ENCODE measurements at regions not wholly inside any gene's neighbourhood (a gene's known extent, or its start where the extent isn't known, plus 50 kb on each side); places are given as distances from the start of the nearest gene placed in this dataset.
A peak's percentile ranks its signal among the peaks of the same experiment; 100 is the strongest.

DNA sequence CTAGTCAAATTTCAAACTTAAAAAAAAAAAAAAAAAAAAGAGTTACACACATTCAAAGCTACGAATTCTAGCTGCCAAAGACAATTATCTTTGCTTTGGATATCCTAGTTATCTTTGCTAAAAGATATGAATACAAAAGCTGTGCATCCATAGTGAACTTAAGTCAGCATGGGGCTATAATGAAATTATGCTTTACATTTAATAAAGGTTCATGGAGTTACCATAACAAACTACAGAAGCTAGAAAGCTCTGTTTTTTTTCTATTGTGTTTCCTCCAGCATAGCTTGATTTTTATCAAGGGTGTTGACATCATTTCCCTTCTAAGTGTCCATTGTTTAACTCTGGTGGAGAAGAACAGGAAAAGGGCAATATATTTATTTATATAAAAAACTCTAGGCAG is 234.1 kb downstream of the ANKRD50 start:
- Mint-ChIP-seq H3K27ac (no peak overlapping the region), H3K27me3 (no peaks in the 10 kb centered on the region), H3K4me3 (no peak overlapping the region), H3K36me3 (no peaks in the 10 kb centered on the region), H3K9me3 (peaks cover 3% of the 10 kb centered on the region), H3K4me1 (no peaks in the 10 kb centered on the region)
- no peak for ATAC-seq

DNA sequence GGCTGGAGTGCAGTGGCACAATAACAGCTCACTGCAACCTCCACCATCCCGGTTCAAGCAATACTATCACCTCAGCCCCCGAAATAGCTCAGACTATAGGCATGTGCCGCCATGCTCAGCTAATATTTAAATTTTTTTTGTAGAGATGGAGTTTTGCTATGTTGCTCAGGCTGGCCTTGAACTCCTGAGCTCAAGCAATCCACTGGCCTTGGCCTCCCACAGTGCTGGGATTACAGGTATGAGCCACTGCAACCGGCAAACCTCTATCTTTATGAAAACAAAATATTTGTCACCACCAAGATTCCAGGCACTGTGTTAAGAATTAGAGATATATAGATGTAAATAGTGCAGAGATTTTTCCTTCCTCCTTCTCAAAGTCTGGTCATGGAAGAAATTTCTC is 232.5 kb downstream of the ANKRD50 start:
- Mint-ChIP-seq H3K36me3 (no peaks in the 10 kb centered on the region), H3K9me3 (peaks cover under 1% of the 10 kb centered on the region), H3K4me1 (no peaks in the 10 kb centered on the region), H3K4me3 (no peak overlapping the region), H3K27me3 (no peaks in the 10 kb centered on the region), H3K27ac (no peak overlapping the region)
- ATAC-seq = no peak

DNA sequence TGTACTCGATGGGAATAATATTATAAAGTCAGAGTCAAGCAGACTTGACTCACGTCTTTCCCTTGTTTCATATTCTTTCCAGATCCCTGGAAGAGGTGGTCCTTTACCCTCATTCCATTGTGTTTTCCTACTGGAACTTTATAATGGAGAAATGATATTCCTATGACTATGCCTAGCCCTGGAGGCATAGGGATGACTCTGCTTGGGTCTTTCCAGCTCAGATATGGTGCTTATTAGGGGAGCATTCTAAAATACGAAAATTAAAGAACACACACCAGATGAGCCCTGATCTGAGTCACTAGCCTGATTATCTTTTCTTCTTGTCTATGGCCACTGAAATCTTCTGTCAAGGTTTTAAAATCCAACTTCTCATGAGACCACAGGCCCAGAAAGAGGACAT is 231.4 kb downstream of the ANKRD50 start:
- no peaks in the 10 kb centered on the region for H3K4me1 Mint-ChIP-seq

DNA sequence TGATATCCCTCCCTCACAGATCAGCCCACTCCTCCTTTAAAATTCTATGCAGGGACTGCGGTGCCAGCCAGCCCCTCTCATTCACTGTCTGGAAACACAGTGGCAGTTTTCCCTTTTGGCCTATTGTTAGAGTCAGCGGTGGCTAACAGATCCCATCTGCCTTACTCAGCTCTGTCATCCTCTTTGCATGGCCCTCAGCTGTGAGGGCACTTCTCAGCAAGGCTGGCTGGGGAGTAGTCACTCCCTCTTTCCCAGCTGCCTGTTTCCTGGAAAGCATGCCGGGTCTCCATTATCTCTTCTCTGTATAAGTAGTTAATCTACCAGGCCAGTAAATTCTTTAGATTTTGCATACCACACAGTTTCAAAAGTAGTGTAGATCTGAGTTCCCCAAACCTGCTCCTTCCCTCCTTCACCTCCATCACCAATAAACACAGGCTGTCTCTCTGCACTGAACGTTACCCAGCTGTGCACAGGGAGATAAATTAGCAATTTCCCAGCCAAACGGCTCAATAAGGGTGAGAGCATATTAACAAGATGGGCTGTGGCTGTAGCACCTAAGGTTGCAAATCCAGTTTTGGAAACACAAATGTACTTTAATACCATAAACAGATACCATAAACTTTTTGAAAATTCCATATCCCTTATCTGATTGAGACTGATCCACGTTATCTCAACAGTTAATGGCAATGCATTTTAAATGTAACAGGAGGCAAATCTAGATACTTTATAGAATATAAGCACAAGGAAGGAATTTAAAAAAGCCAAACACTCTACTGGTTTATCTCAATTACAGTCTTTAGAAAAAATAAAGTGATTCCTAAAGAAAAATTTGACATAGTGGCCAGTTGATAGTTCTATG is 229.3 kb downstream of the ANKRD50 start:
- no peaks in the 10 kb centered on the region for H3K9me3 Mint-ChIP-seq
- H3K4me1 Mint-ChIP-seq = no peaks in the 10 kb centered on the region
- no peaks in the 10 kb centered on the region for H3K36me3 Mint-ChIP-seq
- no peak overlapping the region for H3K4me3 Mint-ChIP-seq
- H3K27ac Mint-ChIP-seq = no peak overlapping the region
- ATAC-seq = peak; percentile 8
- no peaks in the 10 kb centered on the region for H3K27me3 Mint-ChIP-seq

More for the DNA sequence above, 231.4 kb downstream of the ANKRD50 start:
- Mint-ChIP-seq H3K9me3 (no peaks in the 10 kb centered on the region), H3K4me3 (no peak overlapping the region), H3K27ac (no peak overlapping the region), H3K27me3 (no peaks in the 10 kb centered on the region), H3K36me3 (no peaks in the 10 kb centered on the region)
- ATAC-seq = no peak

DNA sequence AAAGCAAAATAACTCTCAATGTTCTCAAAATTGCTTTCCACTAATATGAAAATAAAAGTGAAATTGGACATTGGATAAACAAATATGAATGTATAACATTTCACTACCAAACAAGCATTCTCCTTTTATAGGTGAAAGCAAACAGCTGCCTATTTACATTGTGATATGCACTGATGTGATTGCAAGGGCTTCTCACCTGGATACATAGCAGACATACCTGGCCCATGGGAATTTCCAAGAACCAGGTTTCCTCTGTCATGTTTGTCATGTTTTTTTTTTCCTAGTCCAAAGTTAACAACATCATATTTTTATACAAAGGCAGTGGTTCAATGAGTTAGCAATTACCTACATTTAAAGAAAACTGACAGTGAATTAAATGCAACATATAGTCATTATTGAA is 228.5 kb downstream of the ANKRD50 start:
- Mint-ChIP-seq H3K36me3 (no peaks in the 10 kb centered on the region), H3K9me3 (no peaks in the 10 kb centered on the region), H3K27me3 (no peaks in the 10 kb centered on the region), H3K4me3 (no peak overlapping the region), H3K27ac (no peak overlapping the region), H3K4me1 (no peaks in the 10 kb centered on the region)
- ATAC-seq = no peak

DNA sequence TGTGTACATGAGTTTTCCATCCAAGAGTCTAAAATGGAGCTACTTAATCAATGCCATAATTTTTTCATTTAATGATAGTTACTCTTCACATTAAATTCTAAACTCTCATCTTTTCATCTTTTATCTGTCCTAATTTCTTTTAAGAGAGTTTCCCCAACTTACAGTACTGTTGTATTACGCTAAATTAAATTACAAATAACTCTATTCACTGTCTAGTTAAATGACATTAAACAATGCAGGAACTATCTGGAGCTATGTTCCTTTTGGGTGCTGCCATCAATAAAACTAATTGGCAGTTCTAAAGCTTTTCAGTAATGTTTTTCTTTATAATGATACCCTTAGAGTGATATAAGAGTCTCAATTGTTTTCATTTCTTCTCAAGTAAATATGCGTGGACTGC is 227.6 kb downstream of the ANKRD50 start:
- Mint-ChIP-seq H3K27me3 (no peaks in the 10 kb centered on the region), H3K36me3 (no peaks in the 10 kb centered on the region), H3K27ac (no peak overlapping the region), H3K4me1 (no peaks in the 10 kb centered on the region), H3K9me3 (no peaks in the 10 kb centered on the region), H3K4me3 (no peak overlapping the region)
- no peak for ATAC-seq

DNA sequence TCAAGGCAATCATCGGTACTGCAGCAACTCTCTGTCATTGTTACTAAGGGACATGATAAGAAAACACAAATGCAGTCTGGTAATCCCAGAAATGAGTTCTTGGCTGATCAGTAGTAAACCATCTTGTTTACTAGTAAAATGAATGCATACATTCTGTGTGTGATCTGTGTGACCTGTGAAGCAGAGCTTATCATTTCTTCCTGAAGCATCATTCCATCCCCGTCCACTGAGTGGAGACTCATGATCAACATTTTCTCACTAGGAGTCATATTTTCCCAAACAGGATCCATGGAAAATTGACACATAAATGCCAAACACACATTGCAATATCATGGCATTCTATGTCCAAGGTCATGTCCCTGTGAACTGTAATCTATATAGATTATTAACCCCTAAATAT is 226.1 kb downstream of the ANKRD50 start:
- no peak for ATAC-seq
- Mint-ChIP-seq H3K27me3 (no peaks in the 10 kb centered on the region), H3K9me3 (peaks cover 2% of the 10 kb centered on the region), H3K27ac (no peak overlapping the region), H3K4me3 (no peak overlapping the region), H3K4me1 (no peaks in the 10 kb centered on the region), H3K36me3 (no peaks in the 10 kb centered on the region)

- Mint-ChIP-seq H3K27ac (no peak overlapping the region), H3K4me3 (no peak overlapping the region), H3K4me1 (no peaks in the 10 kb centered on the region), H3K9me3 (peaks cover 2% of the 10 kb centered on the region), H3K27me3 (no peaks in the 10 kb centered on the region), H3K36me3 (no peaks in the 10 kb centered on the region)
- ATAC-seq = no peak
Measured at GRCh38 chr4:124487651-124488050, 224.9 kb downstream of the ANKRD50 start.

DNA sequence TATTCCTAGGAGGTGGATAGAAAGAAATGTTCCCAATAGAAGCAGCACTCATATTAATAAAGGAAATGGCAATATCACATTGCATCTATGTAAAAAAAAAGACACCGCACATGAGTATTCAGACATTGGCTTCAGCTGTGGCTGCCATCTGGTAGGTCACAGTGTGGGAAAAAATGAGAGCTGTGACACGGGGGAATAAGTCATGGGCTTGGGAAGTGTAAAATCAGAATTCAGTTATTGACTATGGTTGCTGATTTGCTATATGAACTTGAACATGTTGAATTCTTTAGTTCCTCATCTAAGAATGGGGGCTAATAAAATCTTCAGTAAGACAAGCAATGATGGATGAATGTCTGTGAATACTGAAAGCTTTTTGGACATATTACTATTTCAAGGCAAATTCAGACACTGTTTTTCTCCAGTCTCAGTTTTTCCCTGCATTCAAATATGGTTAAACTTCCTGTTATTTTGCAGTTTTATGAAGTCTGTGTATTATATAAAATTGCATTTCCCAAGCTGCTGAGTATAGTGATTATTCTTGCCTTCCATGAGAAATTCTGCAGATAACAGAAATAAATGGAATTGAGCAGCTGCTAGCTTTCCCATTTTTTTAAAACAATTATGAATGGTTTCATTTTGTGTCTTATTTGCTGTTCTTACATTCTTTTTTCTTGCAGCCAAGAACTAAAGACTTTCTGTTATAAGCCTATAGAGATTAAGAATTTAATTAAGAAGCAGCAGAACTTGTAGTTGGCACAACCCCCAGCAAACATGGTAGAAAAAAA is 221.0 kb downstream of the ANKRD50 start:
- Mint-ChIP-seq H3K27me3 (no peaks in the 10 kb centered on the region), H3K4me1 (no peaks in the 10 kb centered on the region), H3K4me3 (no peak overlapping the region), H3K9me3 (peaks cover 2% of the 10 kb centered on the region), H3K27ac (no peak overlapping the region), H3K36me3 (no peaks in the 10 kb centered on the region)
- no peak for ATAC-seq

DNA sequence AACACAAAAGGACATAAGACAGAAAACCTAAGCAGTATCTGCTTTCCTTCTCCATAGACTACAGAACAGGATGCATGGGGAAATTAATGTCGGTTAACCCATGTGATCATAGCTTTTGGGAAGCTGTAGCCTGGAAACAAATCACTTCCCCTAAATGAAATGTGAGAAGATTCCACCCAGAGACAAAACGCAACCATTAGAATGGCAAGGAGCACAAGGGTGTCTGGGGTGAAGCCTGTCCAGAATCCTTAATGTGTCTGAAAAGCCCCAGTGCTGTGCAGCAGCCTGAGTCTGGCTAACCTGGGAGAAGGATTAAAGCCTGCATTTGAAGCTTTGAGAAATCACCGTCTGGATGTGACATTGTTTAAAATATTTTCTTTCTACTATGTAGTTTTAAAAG is 213.3 kb downstream of the ANKRD50 start:
- no peaks in the 10 kb centered on the region for H3K4me1 Mint-ChIP-seq

DNA sequence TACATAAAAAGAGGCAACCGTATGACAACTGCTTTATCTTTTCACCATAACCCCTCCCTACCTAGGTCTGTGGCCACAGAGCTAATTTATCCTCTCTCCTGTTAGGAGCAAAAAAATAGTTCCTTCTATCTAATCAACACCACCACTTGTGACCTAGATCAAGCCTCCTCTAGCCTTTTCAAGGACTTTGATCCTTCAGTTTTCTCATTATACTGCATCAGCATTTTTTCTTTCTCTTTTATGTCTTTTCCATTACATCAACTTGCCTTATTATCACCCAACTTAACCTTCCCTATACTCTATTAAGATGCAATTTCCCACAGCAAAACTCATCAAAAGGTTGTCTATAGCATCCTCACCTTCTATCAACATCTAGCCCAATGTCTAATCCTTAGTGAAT is 211.0 kb downstream of the ANKRD50 start:
- Mint-ChIP-seq H3K36me3 (no peaks in the 10 kb centered on the region), H3K27me3 (no peaks in the 10 kb centered on the region), H3K4me1 (no peaks in the 10 kb centered on the region), H3K4me3 (no peak overlapping the region), H3K9me3 (peaks cover 3% of the 10 kb centered on the region), H3K27ac (no peak overlapping the region)
- ATAC-seq = no peak

More for the DNA sequence above, 213.3 kb downstream of the ANKRD50 start:
- no peak for ATAC-seq
- no peaks in the 10 kb centered on the region for H3K27me3 Mint-ChIP-seq
- no peak overlapping the region for H3K4me3 Mint-ChIP-seq
- peaks cover 3% of the 10 kb centered on the region for H3K9me3 Mint-ChIP-seq
- no peak overlapping the region for H3K27ac Mint-ChIP-seq
- no peaks in the 10 kb centered on the region for H3K36me3 Mint-ChIP-seq

- H3K4me1 Mint-ChIP-seq = no peaks in the 10 kb centered on the region
- no peak overlapping the region for H3K27ac Mint-ChIP-seq
- H3K27me3 Mint-ChIP-seq = no peaks in the 10 kb centered on the region
- no peak for ATAC-seq
- H3K9me3 Mint-ChIP-seq = peaks cover 3% of the 10 kb centered on the region
- no peak overlapping the region for H3K4me3 Mint-ChIP-seq
- no peaks in the 10 kb centered on the region for H3K36me3 Mint-ChIP-seq
Measured at GRCh38 chr4:124504431-124504830, 208.1 kb downstream of the ANKRD50 start.

GRCh38 chr4:124505211-124505610 is 207.3 kb downstream of the ANKRD50 start:
- Mint-ChIP-seq H3K27me3 (no peaks in the 10 kb centered on the region), H3K4me3 (no peak overlapping the region), H3K4me1 (no peaks in the 10 kb centered on the region), H3K36me3 (no peaks in the 10 kb centered on the region), H3K27ac (no peak overlapping the region), H3K9me3 (peaks cover 3% of the 10 kb centered on the region)
- no peak for ATAC-seq

DNA sequence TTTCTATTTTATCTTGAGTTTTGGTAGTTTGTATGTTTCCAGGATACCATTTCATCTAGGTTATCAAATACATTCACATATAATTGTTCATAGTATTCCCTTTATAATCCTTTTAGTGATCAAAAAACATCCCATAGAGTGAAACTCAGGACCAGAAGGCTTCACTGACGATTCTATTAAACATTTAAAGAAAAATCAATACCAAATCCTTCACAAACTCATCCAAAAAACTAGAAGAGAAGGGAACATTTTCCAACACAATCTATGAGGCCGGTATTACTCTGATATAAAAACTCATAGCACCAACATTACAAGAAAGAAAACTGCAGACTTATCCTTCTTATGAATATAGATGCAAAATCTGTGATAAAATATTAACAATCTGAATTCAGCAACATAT is 203.4 kb downstream of the ANKRD50 start:
- no peak for ATAC-seq
- H3K4me1 Mint-ChIP-seq = no peaks in the 10 kb centered on the region
- no peak overlapping the region for H3K4me3 Mint-ChIP-seq
- H3K36me3 Mint-ChIP-seq = no peaks in the 10 kb centered on the region
- H3K27ac Mint-ChIP-seq = no peak overlapping the region
- H3K9me3 Mint-ChIP-seq = no peaks in the 10 kb centered on the region
- no peaks in the 10 kb centered on the region for H3K27me3 Mint-ChIP-seq

GRCh38 chr4:124514588-124514987 is 197.9 kb downstream of the ANKRD50 start:
- H3K27ac Mint-ChIP-seq = no peak overlapping the region
- no peaks in the 10 kb centered on the region for H3K9me3 Mint-ChIP-seq
- H3K4me1 Mint-ChIP-seq = no peaks in the 10 kb centered on the region
- no peak for ATAC-seq
- H3K4me3 Mint-ChIP-seq = no peak overlapping the region
- no peaks in the 10 kb centered on the region for H3K27me3 Mint-ChIP-seq
- no peaks in the 10 kb centered on the region for H3K36me3 Mint-ChIP-seq

GRCh38 chr4:124515591-124515990 is 196.9 kb downstream of the ANKRD50 start:
- Mint-ChIP-seq H3K27ac (no peak overlapping the region), H3K4me1 (no peaks in the 10 kb centered on the region), H3K36me3 (no peaks in the 10 kb centered on the region), H3K27me3 (no peaks in the 10 kb centered on the region), H3K4me3 (no peak overlapping the region), H3K9me3 (no peaks in the 10 kb centered on the region)
- no peak for ATAC-seq

Data from stimulated activated memory B cell treated with anti-CD40 and anti-IgM and Interleukin-4, amounts not matched to agents 10 μg/mL and 1 μg/mL and 100 μg/mL, for 72 hours (primary cell).